Stimulated activated memory B cell treated with anti-CD40 and anti-IgM and Interleukin-4, amounts not matched to agents 10 μg/mL and 1 μg/mL and 100 μg/mL, for 72 hours (primary cell): ENCODE measurements at regions not wholly inside any gene's neighbourhood (a gene's known extent, or its start where the extent isn't known, plus 50 kb on each side); places are given as distances from the start of the nearest gene placed in this dataset.

Source experiments
- ATAC-seq: fragments of 150-1000 bp; cut with Tn5 transposase; 2 replicates; pipeline ENCODE4 v1.10.0; 2021
- H3K27ac Mint-ChIP-seq: one replicate; pipeline ENCODE4 v1.8.0; 2022; ENCODE audit warnings: mild to moderate bottlenecking, mixed read lengths
- H3K27me3 Mint-ChIP-seq: one replicate; pipeline ENCODE4 v1.8.0; 2022; ENCODE audit warnings: mixed read lengths
- H3K36me3 Mint-ChIP-seq: one replicate; pipeline ENCODE4 v1.8.0; 2022; ENCODE audit warnings: mixed read lengths
- H3K4me1 Mint-ChIP-seq: one replicate; pipeline ENCODE4 v1.8.0; 2022; ENCODE audit warnings: mixed read lengths
- H3K4me3 Mint-ChIP-seq: one replicate; pipeline ENCODE4 v1.8.0; 2022; ENCODE audit warnings: mild to moderate bottlenecking, moderate library complexity, mixed read lengths
- H3K9me3 Mint-ChIP-seq: one replicate; pipeline ENCODE4 v1.8.0; 2022; ENCODE audit warnings: mixed read lengths

- H3K9me3 Mint-ChIP-seq, result no peaks in the 10 kb centered on the region
- H3K27me3 Mint-ChIP-seq, result no peaks in the 10 kb centered on the region
- H3K36me3 Mint-ChIP-seq, result no peaks in the 10 kb centered on the region
- peaks cover 6% of the 10 kb centered on the region for H3K4me1 Mint-ChIP-seq
- no peak for ATAC-seq
- no peak overlapping the region for H3K27ac Mint-ChIP-seq
- H3K4me3 Mint-ChIP-seq, result no peak overlapping the region
Observed at GRCh38 chr6:241336-241865, 50.9 kb upstream of the DUSP22 start.
